NCI-H2171 treated with DMSO at 0.1 percent for 48 hours (cell line): ENCODE measurements at regions not wholly inside any gene's neighbourhood (a gene's known extent, or its start where the extent isn't known, plus 50 kb on each side); places are given as distances from the start of the nearest gene placed in this dataset.
A peak's percentile ranks its signal among the peaks of the same experiment; 100 is the strongest.
"Not testable (repeated sequence)": the region's sequence is repeated elsewhere in the genome, so short reads cannot be mapped to it uniquely, and the experiment has no call there.

Experiments
- DNase-seq: peaks from one replicate; lab custom pipeline; 2025; lab: John Stamatoyannopoulos, UW

DNA sequence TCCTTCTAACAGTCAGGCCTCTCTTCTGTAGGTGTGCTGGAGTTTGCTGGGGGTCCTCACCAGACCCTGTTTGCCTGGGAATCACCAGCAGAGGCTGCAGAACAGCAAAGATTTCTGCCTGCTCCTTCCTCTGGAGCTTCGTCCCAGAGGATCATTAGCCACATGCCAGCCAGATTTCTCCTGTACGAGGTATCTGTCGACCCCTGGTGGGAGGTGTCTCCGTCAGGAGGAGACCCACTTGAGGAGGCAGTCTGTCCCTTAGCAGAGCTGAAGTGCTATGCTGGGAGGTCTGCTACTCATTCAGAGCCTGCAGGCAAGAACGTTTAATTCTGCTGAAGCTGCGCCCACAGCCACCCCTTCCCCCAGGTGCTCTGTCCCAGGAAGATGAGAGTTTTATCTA lies 611.1 kb upstream of the COBL start:
- DNase-seq, result no peak

DNA sequence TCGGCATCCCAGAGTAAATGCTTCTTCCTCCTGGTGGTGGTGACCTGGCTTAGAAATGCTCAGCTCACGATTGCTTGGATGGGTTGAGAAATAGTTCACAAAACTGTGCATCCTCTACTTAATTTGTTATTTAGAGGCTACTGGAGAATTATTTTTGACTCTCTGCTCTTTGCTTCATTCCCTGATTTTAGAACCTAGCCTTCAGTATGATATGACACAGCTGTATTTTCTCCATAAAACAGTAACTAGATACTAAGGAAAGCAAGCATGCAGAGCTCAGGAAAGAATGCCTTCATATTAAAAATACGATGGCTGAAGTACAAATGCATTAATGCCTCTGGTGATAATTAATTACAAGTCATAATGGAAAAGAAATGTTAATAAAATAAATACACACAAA lies 602.0 kb upstream of the COBL start:
- no peak for DNase-seq

- DNase-seq, result no peak
Observed at GRCh38 chr7:51901489-51901840, 584.9 kb upstream of the COBL start.

DNA sequence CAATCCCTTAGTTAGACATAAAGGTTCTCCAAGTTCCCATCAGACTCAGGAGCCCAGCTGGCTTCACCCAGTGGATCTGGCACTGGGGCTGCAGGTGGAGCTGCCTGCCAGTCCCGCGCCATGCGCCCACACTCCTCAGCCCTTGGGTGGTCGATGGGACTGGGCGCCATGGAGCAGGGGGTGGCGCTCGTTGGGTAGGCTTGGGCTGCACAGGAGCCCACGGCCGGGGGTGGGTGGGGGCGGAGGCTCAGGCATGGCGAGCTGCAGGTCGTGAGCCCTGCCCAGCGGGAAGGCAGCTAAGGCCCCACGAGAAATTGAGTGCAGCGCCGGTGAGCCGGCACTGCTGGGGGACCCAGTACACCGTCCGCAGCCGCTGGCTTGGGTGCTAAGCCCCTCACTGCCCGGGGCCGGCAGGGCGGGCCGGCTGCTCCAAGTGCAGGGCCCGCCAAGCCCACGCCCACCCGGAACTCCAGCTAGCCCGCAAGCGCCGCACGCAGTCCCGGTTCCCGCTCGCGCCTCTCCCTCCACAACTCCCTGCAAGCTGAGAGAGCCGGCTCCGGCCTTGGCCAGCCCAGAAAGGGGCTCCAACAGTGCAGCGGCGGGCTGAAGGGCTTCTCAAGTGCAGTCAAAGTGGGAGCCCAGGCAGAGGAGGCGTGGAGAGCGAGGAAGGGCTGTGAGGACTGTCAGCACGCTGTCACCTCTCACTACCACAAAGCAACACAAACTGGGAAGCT lies 584.3 kb upstream of the COBL start:
- DNase-seq, result not testable (repeated sequence)

GRCh38 chr7:51899611-51900010 lies 583.0 kb upstream of the COBL start:
- no peak for DNase-seq

GRCh38 chr7:51882412-51882811 lies 565.8 kb upstream of the COBL start:
- DNase-seq, result no peak

DNA sequence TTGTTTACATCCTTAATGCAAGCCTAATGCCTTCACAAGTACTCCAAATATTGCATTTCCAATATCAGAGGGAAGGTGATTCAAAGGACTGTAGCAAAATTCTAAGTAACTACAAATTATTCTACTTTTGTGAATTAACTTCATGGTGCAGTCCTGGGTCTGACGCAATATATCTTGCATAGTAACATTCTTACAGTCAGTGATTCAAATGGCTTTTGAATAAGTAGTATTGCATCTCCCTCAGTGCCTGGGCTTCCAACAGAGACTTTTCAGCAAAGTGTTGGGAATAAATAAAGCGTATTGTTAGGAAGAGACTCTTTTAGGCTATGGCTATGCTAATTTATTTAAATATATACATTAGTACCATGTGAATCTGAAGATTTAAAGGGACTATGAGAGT lies 564.7 kb upstream of the COBL start:
- no peak for DNase-seq

DNA sequence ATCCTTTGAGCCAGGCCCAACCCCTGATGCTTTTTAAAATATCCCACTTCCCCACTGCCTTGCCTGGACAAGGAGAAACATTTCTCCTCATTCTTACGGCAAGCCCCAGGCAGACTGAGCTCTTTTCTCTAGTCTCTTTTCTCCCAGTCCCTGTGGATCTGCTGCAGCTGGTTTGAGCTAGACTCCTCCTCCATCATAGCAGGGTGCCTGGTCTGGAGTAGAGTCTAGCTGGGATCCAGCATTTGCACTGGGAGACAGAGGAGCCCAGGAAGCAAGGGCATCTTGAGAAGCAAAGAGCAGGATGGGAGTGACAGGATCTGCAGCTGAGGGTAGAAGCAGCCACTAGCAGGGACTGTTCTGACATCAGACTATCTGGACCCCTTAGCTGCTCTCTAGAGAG lies 562.3 kb upstream of the COBL start:
- DNase-seq, result no peak

DNA sequence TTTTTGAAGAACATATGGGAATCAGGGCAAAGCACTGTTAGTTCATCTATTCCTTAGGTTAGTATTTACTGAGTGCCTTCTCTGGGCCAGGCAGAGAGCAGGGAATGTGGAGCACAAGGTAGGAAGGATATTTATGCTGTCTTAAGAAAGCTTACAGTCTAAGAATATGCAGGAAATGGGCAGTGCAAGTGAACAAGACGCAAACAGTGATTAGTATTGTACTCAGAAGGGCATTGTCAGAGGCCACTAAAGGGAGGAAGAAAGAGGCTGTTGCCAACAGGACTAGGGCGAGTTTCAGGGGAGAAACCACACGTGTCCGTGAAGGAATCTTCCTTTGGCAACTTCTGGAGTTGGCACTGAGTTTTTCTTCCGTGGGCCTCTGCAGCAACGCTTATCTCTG lies 552.8 kb upstream of the COBL start:
- no peak for DNase-seq

- DNase-seq, result no peak
Observed at GRCh38 chr7:51867117-51867516, 550.5 kb upstream of the COBL start.

DNA sequence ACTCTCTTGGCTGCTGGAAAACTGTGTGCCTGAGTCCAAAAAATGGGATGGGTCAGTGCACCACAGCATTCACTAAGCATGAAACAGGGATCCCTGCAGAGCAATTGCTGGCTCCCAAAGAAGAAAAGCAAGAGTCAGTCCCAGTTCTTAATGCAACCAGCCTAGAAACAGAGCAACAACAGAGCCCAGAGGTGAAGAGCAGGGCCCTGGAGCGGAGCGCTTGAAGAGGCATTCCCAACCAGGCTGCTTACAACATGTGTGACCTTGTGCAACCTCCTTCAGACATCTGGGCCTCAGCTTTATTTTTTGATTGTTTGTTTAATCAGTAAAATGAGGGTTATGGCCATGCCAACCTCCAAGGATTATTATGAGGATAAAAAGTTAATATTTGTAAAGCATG lies 543.7 kb upstream of the COBL start:
- DNase-seq, result no peak

DNA sequence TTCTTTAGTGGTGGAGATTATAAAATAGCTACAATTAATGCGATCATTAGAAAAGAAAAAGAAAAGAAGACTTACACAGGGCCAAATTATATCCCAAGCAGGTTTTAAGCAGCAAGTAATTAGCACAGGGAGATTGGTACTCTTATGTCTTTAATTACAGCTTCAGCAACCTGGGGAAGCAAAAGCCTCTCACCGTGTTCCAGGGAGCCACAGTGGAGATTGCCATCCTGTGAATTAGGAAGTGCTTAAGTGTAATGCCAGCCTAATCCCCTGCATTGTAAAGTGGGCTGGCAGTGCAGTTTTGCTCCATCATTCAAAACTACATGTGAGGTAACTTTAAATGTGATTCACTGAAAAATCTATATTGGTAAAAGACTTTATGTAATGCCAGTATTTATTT lies 533.5 kb upstream of the COBL start:
- DNase-seq, result no peak

DNA sequence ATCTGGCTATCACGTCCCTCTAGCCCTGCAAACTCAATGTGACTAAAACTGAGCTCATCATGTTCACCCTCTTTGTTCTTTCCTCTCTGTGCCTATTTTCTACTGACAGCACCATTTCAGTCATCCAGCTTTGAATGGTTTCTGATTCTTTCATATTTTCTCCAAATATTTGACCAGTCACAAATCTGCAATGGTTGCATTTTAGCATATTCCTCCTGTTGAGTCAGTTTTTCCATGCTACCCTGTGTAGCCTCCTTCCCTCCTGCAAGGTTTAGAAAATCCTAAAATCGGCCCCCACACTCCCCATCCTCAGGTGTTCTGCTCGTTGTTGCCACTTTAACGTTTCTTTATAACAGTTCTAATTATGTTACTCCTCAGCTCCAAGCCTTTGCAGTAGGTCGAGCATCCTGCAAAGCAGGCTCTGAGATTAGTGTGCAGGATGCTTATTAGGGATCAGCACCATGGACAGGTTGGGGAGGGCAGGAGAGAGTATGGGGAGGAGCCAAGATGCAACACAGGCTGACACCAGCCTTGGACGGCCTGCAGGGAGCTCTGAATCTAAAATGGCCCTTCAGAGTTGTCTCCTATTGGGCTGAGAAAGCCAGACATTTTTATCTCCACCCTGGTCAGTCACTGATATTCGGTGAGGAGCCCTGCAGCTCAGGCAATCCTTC lies 531.0 kb upstream of the COBL start:
- DNase-seq, result no peak

DNA sequence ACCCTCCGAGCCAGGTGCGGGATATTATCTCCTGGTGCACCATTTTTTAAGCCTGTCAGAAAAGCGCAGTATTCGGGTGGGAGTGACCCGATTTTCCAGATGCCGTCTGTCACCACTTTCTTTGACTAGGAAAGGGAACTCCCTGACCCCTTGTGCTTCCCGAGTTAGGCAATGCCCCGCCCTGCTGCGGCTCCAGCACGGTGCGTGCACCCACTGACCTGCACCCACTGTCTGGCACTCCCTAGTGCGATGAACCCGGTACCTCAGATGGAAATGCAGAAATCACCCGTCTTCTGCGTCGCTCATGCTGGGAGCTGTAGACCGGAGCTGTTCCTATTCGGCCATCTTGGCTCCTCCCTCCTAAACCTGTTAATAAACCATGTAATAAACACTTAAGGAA lies 522.5 kb upstream of the COBL start:
- not testable (repeated sequence) for DNase-seq

GRCh38 chr7:51827631-51828030 lies 511.0 kb upstream of the COBL start:
- DNase-seq, result no peak

- no peak for DNase-seq
Observed at GRCh38 chr7:51824050-51824449, 507.4 kb upstream of the COBL start.

- DNase-seq, result no peak
Observed at GRCh38 chr7:51823437-51823836, 506.8 kb upstream of the COBL start.

GRCh38 chr7:51817694-51818225 lies 501.2 kb upstream of the COBL start:
- no peak for DNase-seq

DNA sequence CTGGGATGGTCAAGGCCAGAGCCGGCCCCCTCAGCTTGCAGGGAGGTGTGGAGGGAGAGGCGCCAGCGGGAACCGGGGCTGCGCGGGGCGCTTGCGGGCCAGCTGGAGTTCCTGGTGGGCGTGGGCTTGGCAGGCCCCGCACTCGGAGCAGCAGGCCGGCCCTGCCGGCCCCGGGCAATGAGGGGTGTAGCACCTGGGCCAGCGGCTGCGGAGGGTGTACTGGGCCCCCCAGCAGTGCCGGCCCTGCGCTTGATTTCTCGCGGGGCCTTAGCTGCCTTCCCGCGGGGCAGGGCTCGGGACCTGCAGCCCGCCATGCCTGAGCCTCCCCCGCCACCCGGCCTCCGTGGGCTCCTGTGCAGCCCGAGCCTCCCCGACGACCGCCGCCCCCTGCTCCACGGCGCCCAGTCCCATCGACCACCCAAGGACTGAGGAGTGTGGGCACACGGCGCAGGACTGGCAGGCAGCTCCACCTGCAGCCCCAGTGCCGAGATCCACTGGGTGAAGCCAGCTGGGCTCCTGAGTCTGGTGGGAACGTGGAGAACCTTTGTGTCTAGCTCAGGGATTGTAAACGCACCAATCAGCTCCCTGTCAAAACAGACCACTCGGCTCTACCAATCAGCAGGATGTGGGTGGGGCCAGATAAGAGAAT lies 489.3 kb upstream of the COBL start:
- DNase-seq, result not testable (repeated sequence)

DNA sequence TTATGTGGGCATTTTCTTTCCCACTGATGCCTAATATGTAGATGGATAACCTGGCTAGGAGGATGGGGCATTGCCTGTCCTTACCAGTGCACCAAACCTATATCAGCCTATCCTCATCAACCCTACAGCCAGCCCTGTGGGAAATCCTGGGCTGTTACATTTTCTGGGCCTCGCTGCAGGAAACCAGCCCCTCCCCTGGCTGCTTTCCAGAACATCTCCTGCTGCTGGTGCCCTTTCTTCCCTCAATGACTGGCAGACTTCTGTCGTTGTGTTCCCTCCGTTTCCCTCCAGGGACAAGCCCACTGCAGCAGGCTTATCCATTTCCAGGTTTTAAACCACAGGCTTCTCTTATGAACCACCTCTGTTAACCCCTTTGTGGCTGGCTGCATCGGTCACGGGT lies 486.1 kb upstream of the COBL start:
- peak; percentile 35 for DNase-seq

- DNase-seq, result no peak
Observed at GRCh38 chr7:51797371-51797770, 480.8 kb upstream of the COBL start.

DNA sequence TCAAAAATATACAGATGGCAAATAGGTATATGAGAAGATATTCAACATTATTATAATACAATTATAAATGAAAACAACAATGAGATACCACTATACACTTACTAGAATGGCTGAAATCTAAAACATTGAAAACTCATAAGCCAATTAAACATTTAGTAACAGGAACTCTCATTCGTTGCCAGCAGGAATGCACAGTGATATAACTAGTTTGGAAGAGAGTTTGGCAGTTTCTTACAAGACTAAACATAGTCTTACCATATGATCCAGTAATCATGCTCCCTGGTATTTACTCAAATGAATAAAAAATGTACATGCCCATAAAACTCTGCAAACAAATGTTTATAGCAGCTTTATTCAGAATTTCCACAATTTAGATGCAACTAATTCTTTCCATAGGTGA lies 476.2 kb upstream of the COBL start:
- no peak for DNase-seq

- peak; percentile 4 for DNase-seq
Observed at GRCh38 chr7:51789489-51789888, 472.9 kb upstream of the COBL start.
